ENCODE measurements at regions not wholly inside any gene's neighbourhood (a gene's known extent, or its start where the extent isn't known, plus 50 kb on each side); places are given as distances from the start of the nearest gene placed in this dataset.

GRCh38 chr12:97312570-97313135 is 150.0 kb upstream of the RMST start (continued):
- TF ChIP-seq ZBTB6 (tag by site-specific recombination; IDR thresholded peaks at IDR 0.05), result no peak
- no peak for TF ChIP-seq ZNF514 (tag by site-specific recombination; IDR thresholded peaks at IDR 0.05)
- no peak for TF ChIP-seq ZNF701 (tag by site-specific recombination; IDR thresholded peaks at IDR 0.05)
- TF ChIP-seq HIC1 (tag by site-specific recombination; IDR thresholded peaks at IDR 0.05), result no peak
- TF ChIP-seq ZNF214 (tag by site-specific recombination; IDR thresholded peaks at IDR 0.05; ENCODE audit: borderline replicate concordance), result no peak
- TF ChIP-seq ZNF302 (tag by site-specific recombination; IDR thresholded peaks at IDR 0.05; ENCODE audit: low read depth), result no peak

GRCh38 chr12:97313471-97314190 is 149.0 kb upstream of the RMST start:
- no peak for TF ChIP-seq SP7 (tag by site-specific recombination; IDR thresholded peaks at IDR 0.05)
- no peak for TF ChIP-seq ZNF513 (tag by site-specific recombination; IDR thresholded peaks at IDR 0.05)
- TF ChIP-seq ZBTB20 (tag by site-specific recombination; IDR thresholded peaks at IDR 0.05), result no peak
- no peak for TF ChIP-seq ZNF514 (tag by site-specific recombination; IDR thresholded peaks at IDR 0.05)
- no peak for TF ChIP-seq ZNF221 (tag by site-specific recombination; IDR thresholded peaks at IDR 0.05; ENCODE audit: borderline replicate concordance)
- TF ChIP-seq BCL11A (tag by site-specific recombination; IDR thresholded peaks at IDR 0.05; ENCODE audit: low read depth), result no peak
- TF ChIP-seq ZNF292 (tag by site-specific recombination; IDR thresholded peaks at IDR 0.05; ENCODE audit: borderline replicate concordance, low read depth), result no peak
- TF ChIP-seq ZNF140 (tag by site-specific recombination; IDR thresholded peaks at IDR 0.05), result no peak
- TF ChIP-seq CTCF (tag by site-specific recombination; IDR thresholded peaks at IDR 0.05), result no peak
- TF ChIP-seq ZNF530 (tag by site-specific recombination; IDR thresholded peaks at IDR 0.05; ENCODE audit: low read depth), result no peak
- TF ChIP-seq ZNF404 (tag by site-specific recombination; IDR thresholded peaks at IDR 0.05), result no peak
- TF ChIP-seq ZNF843 (tag by site-specific recombination; IDR thresholded peaks at IDR 0.05), result no peak
- TF ChIP-seq ZNF776 (tag by site-specific recombination; IDR thresholded peaks at IDR 0.05; ENCODE audit: borderline replicate concordance), result no peak
- TF ChIP-seq ZBTB48 (tag by site-specific recombination; IDR thresholded peaks at IDR 0.05), result no peak
- TF ChIP-seq KLF8 (tag by site-specific recombination; IDR thresholded peaks at IDR 0.05), result no peak
- TF ChIP-seq SCRT2 (tag by site-specific recombination; IDR thresholded peaks at IDR 0.05), result no peak
- no peak for TF ChIP-seq ZNF521 (tag by site-specific recombination; IDR thresholded peaks at IDR 0.05)
- no peak for TF ChIP-seq ZNF335 (tag by site-specific recombination; conservative IDR thresholded peaks at IDR 0.05)
- TF ChIP-seq ZNF645 (tag by site-specific recombination; IDR thresholded peaks at IDR 0.05), result no peak
- no peak for TF ChIP-seq ZBTB7A (tag by site-specific recombination; IDR thresholded peaks at IDR 0.05; ENCODE audit: low read depth)
- POLR2A ChIA-PET, result no interaction called here
- Histone ChIP-seq H3K9me3 (ENCODE audit: control insufficient read depth, insufficient read depth, low read depth, low read length) (no peaks in the 10 kb centered on the region), H3K4me1 (ENCODE audit: control insufficient read depth, insufficient read depth, low read length) (no peaks in the 10 kb centered on the region), H3K4me3 (ENCODE audit: low read depth, low read length) (no peak overlapping the region), H3K36me3 (ENCODE audit: control insufficient read depth in 2 of 2, insufficient read depth in 1 of 2, low read length in 2 of 2) (no peaks in the 10 kb centered on the region), H3K27ac (ENCODE audit: extremely low read depth, low read depth, low read length) (no peak overlapping the region)
- CTCF ChIA-PET, result no interaction called here
